H9 (cell line): ENCODE measurements at regions not wholly inside any gene's neighbourhood (a gene's known extent, or its start where the extent isn't known, plus 50 kb on each side); places are given as distances from the start of the nearest gene placed in this dataset.

Experiments used
- DNase-seq: peaks from one replicate; pipeline ENCODE4 v3.0.0-alpha.2; 2017
- H2AFZ ChIP-seq: one replicate; pipeline ENCODE4 v1.6.1; 2013; ENCODE audit warnings: mild to moderate bottlenecking, low read length, control low read depth, moderate library complexity
- H2AK5ac ChIP-seq: 2 replicates; pipeline ENCODE4 v1.6.1; 2013; ENCODE audit warnings: low read length, control low read depth, mixed read lengths; ENCODE audit not compliant: insufficient read length
- H2BK120ac ChIP-seq: one replicate; pipeline ENCODE4 v1.6.1; 2013; ENCODE audit warnings: low read depth, mild to moderate bottlenecking, low read length, control low read depth, inconsistent platforms; ENCODE audit not compliant: poor library complexity, severe bottlenecking
- H2BK12ac ChIP-seq: 2 replicates; pipeline ENCODE4 v1.6.1; 2013; ENCODE audit warnings: low read length, control low read depth, mixed read lengths, low read depth; ENCODE audit not compliant: insufficient read length
- H2BK15ac ChIP-seq: 2 replicates; pipeline ENCODE4 v1.6.1; 2013; ENCODE audit warnings: low read depth, low read length, control low read depth
- H2BK20ac ChIP-seq: one replicate; pipeline ENCODE4 v1.6.1; 2013; ENCODE audit warnings: low read depth, mild to moderate bottlenecking, low read length, control low read depth, inconsistent platforms; ENCODE audit not compliant: poor library complexity, severe bottlenecking
- H2BK5ac ChIP-seq: 2 replicates; pipeline ENCODE4 v1.6.1; 2013; ENCODE audit warnings: low read length, control low read depth, mixed read lengths; ENCODE audit not compliant: insufficient read length
- H3K14ac ChIP-seq: 2 replicates; pipeline ENCODE4 v1.6.1; 2013; ENCODE audit warnings: low read length, control low read depth; ENCODE audit not compliant: insufficient read depth
- H3K18ac ChIP-seq: 2 replicates; pipeline ENCODE4 v1.6.1; 2013; ENCODE audit warnings: low read depth, mild to moderate bottlenecking, mixed read lengths, low read length, control low read depth; ENCODE audit not compliant: insufficient read length
- H3K23ac ChIP-seq: 2 replicates; pipeline ENCODE4 v1.6.1; 2013; ENCODE audit warnings: low read length, control low read depth, mixed read lengths, low read depth; ENCODE audit not compliant: insufficient read length
- H3K23me2 ChIP-seq: 2 replicates; pipeline ENCODE4 v1.6.1; 2013; ENCODE audit warnings: low read depth, mild to moderate bottlenecking, mixed read lengths, low read length, control low read depth; ENCODE audit not compliant: insufficient read length, poor library complexity, severe bottlenecking
- H3K27ac ChIP-seq: 2 replicates; pipeline ENCODE4 v1.5.1; 2013; ENCODE audit warnings: low read length, control low read depth, mixed read lengths, low read depth; ENCODE audit not compliant: insufficient read length
- H3K27me3 ChIP-seq: 2 replicates; pipeline ENCODE4 v1.6.1; 2013; ENCODE audit warnings: low read length, control low read depth, inconsistent platforms; ENCODE audit not compliant: insufficient read depth
- H3K4ac ChIP-seq: 2 replicates; pipeline ENCODE4 v1.6.1; 2013; ENCODE audit warnings: low read depth, mild to moderate bottlenecking, control low read depth, inconsistent platforms, low read length, moderate library complexity
- H3K4me1 ChIP-seq: 2 replicates; pipeline ENCODE4 v1.6.1; 2013; ENCODE audit warnings: low read length, control low read depth, inconsistent platforms; ENCODE audit not compliant: insufficient read depth
- H3K4me2 ChIP-seq: 2 replicates; pipeline ENCODE4 v1.6.1; 2013; ENCODE audit warnings: low read length, control low read depth, mixed read lengths; ENCODE audit not compliant: insufficient read length, insufficient read depth
- H3K56ac ChIP-seq: 2 replicates; pipeline ENCODE4 v1.6.1; 2013; ENCODE audit warnings: low read depth, mild to moderate bottlenecking, mixed read lengths, low read length, control low read depth; ENCODE audit not compliant: insufficient read length
- H3K79me1 ChIP-seq: 2 replicates; pipeline ENCODE4 v1.6.1; 2013; ENCODE audit warnings: low read depth, mild to moderate bottlenecking, moderate library complexity, low read length, control low read depth, inconsistent platforms; ENCODE audit not compliant: insufficient read depth, poor library complexity, severe bottlenecking
- H3K79me2 ChIP-seq: 2 replicates; pipeline ENCODE4 v1.6.1; 2013; ENCODE audit warnings: low read length, control low read depth, inconsistent platforms; ENCODE audit not compliant: insufficient read depth
- H3K9ac ChIP-seq: 2 replicates; pipeline ENCODE4 v1.6.1; 2013; ENCODE audit warnings: low read length, control low read depth, mixed read lengths; ENCODE audit not compliant: insufficient read length; ENCODE audit errors: extremely low read depth
- H3K9me3 ChIP-seq: one replicate; pipeline ENCODE4 v1.6.1; 2013; ENCODE audit warnings: low read depth, low read length, inconsistent platforms; ENCODE audit not compliant: control insufficient read depth
- H3T11ph ChIP-seq: one replicate; pipeline ENCODE4 v1.6.1; 2013; ENCODE audit warnings: mild to moderate bottlenecking, low read length, control low read depth, inconsistent platforms
- H4K20me1 ChIP-seq: one replicate; pipeline ENCODE4 v1.6.1; 2013; ENCODE audit not compliant: control insufficient read depth, insufficient read length, insufficient read depth
- H4K5ac ChIP-seq: 2 replicates; pipeline ENCODE4 v1.6.1; 2013; ENCODE audit warnings: low read depth, mild to moderate bottlenecking, mixed read lengths, low read length, control low read depth; ENCODE audit not compliant: insufficient read length
- H4K8ac ChIP-seq: replicated peaks from 2 replicates; pipeline ENCODE4 v1.6.1; 2013; ENCODE audit warnings: low read length, control low read depth, mixed read lengths, low read depth; ENCODE audit not compliant: insufficient read length
- H4K91ac ChIP-seq: 2 replicates; pipeline ENCODE4 v1.6.1; 2013; ENCODE audit warnings: low read depth, mild to moderate bottlenecking, moderate library complexity, mixed read lengths, low read length, control low read depth; ENCODE audit not compliant: insufficient read length
- H3K27ac Mint-ChIP-seq, 3 experiments: 2 replicates in 2 of 3; 3 replicates in 1 of 3; pipeline ENCODE4 v1.8.0; 2020 to 2021; ENCODE audit warnings: mixed read lengths in 3 of 3, mild to moderate bottlenecking in 1 of 3, moderate library complexity in 1 of 3
- H3K27me3 Mint-ChIP-seq: 2 replicates; pipeline ENCODE4 v1.8.0; 2021; ENCODE audit warnings: low read depth, mild to moderate bottlenecking, moderate library complexity, mixed read lengths
- H3K36me3 Mint-ChIP-seq, 3 experiments: 2 replicates in 2 of 3; 3 replicates in 1 of 3; pipeline ENCODE4 v1.8.0; 2020 to 2021; ENCODE audit warnings: low read depth in 3 of 3, mixed read lengths in 3 of 3; ENCODE audit not compliant: insufficient read depth in 1 of 3
- H3K4me1 Mint-ChIP-seq, 2 experiments: 2 replicates each; pipeline ENCODE4 v1.8.0; 2020; ENCODE audit warnings: mixed read lengths in 2 of 2
- H3K4me3 Mint-ChIP-seq, 2 experiments: 2 replicates in 1 of 2; 3 replicates in 1 of 2; pipeline ENCODE4 v1.8.0; 2020 to 2021; ENCODE audit warnings: mild to moderate bottlenecking in 2 of 2, mixed read lengths in 2 of 2, moderate library complexity in 1 of 2
- H3K9me3 Mint-ChIP-seq, 2 experiments: 2 replicates in 1 of 2; 3 replicates in 1 of 2; pipeline ENCODE4 v1.8.0; 2020; ENCODE audit warnings: mild to moderate bottlenecking in 2 of 2, mixed read lengths in 2 of 2, moderate library complexity in 1 of 2
- CTCF ChIP-seq: fragments of 200-600 bp; sonication (generic); conservative IDR thresholded peaks from 3 replicates; pipeline ENCODE4 v1.8.0; 2021; ENCODE audit warnings: antibody characterized with exemption, mild to moderate bottlenecking
- WGBS: extraction: QIAGEN DNeasy Blood & Tissue Kit; methylation state at CpG from one replicate; pipeline ENCODE4 v1.1.7; 2013; ENCODE audit warnings: missing lambda C conversion rate, low lambda C conversion rate, mixed read lengths; ENCODE audit not compliant: insufficient read length; ENCODE audit errors: extremely low coverage; 5-methylcytosine and 5-hydroxymethylcytosine counted together

GRCh38 chr13:79003989-79004898 is 345.3 kb upstream of the OBI1 start:
- H3K27ac Mint-ChIP-seq, result no peak overlapping the region; a peak in 1 of 7 replicates
- Histone ChIP-seq H3K27ac (no peak overlapping the region), H2AK5ac (no peak overlapping the region), H2BK12ac (no peak overlapping the region), H2BK5ac (no peak overlapping the region), H3K18ac (no peak overlapping the region), H3K27me3 (no peaks in the 10 kb centered on the region), H3K23me2 (no peaks in the 10 kb centered on the region), H3K4me1 (no peaks in the 10 kb centered on the region), H3K14ac (no peak overlapping the region), H3K56ac (no peak overlapping the region), H2BK20ac (no peak overlapping the region), H2BK120ac (no peak overlapping the region), H3K4me2 (no peak overlapping the region), H3K4ac (no peak overlapping the region), H4K8ac (no peak overlapping the region), H2BK15ac (no peak overlapping the region), H4K5ac (no peak overlapping the region), H3K79me2 (no peaks in the 10 kb centered on the region), H3K23ac (no peak overlapping the region), H4K20me1 (no peaks in the 10 kb centered on the region), H4K91ac (no peak overlapping the region), H3K9me3 (no peaks in the 10 kb centered on the region), H3T11ph (no peak overlapping the region), H3K9ac (no peak overlapping the region), H3K79me1 (no peaks in the 10 kb centered on the region), H2AFZ (no peak overlapping the region)
- TF ChIP-seq CTCF, result no peak
- H3K27me3 Mint-ChIP-seq, result peaks cover 6% of the 10 kb centered on the region
- no peaks in the 10 kb centered on the region for H3K4me1 Mint-ChIP-seq
- H3K36me3 Mint-ChIP-seq, result no peaks in the 10 kb centered on the region; a peak in 1 of 7 replicates
- no peak overlapping the region for H3K4me3 Mint-ChIP-seq
- DNase-seq, result no peak
- WGBS, result no CpG with 5 or more reads among the region's 7 CpGs
- H3K9me3 Mint-ChIP-seq, result no peaks in the 10 kb centered on the region
